ENCODE measurements at regions not wholly inside any gene's neighbourhood (a gene's known extent, or its start where the extent isn't known, plus 50 kb on each side); places are given as distances from the start of the nearest gene placed in this dataset.

DNA sequence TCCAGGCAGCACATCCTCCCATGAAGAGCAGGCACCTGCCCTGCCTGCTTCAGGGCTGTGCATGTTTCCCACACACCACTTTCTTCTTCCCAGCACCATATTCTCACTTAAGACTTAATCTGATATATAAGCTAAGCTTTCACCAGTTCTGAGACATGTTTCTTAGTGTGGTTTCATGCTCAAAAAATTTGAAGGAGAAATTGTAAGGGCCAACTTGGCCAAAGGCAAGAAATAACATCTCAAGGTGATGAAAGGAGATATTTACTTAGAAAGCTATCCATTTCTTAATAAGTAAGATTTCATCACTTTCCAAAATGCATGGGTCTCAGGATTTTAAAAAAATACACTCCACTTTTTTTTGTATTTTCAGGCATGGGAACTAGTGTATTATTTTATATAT is 468.1 kb upstream of the AKR1E2 start (continued):
- TF ChIP-seq ZNF76 (CRISPR knock-in tag; IDR thresholded peaks at IDR 0.05; ENCODE audit: borderline replicate concordance) (no peak), FIP1L1 (IDR thresholded peaks at IDR 0.05; ENCODE audit: low read depth, low read length, poor library complexity, severe bottlenecking) (no peak)

DNA sequence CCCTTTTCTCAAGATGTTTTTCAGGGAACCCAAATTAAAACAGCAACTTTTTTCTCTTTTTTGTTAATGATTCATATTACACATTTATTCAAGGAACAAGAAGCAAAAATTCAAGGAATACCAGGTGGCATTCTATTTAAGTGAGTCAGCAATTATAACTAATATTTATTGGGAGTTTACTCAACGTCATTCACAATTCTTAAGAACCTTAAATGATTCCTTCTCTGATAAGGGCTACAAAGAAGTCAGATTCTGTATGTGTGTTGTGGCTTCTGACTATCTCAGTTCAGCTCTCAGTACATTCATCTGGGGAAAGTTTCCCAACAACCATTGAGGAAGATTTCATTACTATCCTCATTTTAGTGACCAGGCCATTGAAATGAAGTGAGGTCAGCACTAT is 470.7 kb upstream of the AKR1E2 start:
- FAIRE-seq: no peak
- no peak overlapping the region for H3K4me3 ChIP-seq
- no peak overlapping the region for H3K9ac ChIP-seq (ENCODE audit: insufficient read depth in 1 of 2, low read depth in 2 of 2, low read length in 2 of 2)
- H3K4me1 ChIP-seq (replicated peaks in 1 of 2; ENCODE audit: control insufficient read depth in 2 of 2, insufficient read depth in 2 of 2, low read length in 2 of 2): no peaks in the 10 kb centered on the region
- no peaks in the 10 kb centered on the region for H3K36me3 ChIP-seq (ENCODE audit: control insufficient read depth, insufficient read depth, low read length)
- H3K9me1 ChIP-seq (ENCODE audit: control insufficient read depth, insufficient read depth, low read length): no peaks in the 10 kb centered on the region
- no peak for ATAC-seq
- in situ Hi-C loops (cut with MboI) (no loop called here), intact Hi-C loops (cut with micrococcal nuclease) (no loop called here)
- no peak overlapping the region for H3K4me2 ChIP-seq (ENCODE audit: insufficient read depth, low read length)
- no TSS peak for BruUV-seq (replicated peaks)
- H3K27me3 ChIP-seq (ENCODE audit: control insufficient read depth in 2 of 2, insufficient read depth in 2 of 2, low read length in 2 of 2): no peaks in the 10 kb centered on the region
- 6% methylated on average over 1 of the region's 1 CpG for WGBS (ENCODE audit: insufficient coverage, low coverage, missing lambda C conversion rate)
- no peaks in the 10 kb centered on the region for H3K79me2 ChIP-seq (ENCODE audit: control insufficient read depth, insufficient read depth, low read length)
- H4K20me1 ChIP-seq (replicated peaks; ENCODE audit: control insufficient read depth, insufficient read depth, low read length): no peaks in the 10 kb centered on the region
- no peak overlapping the region for H2AFZ ChIP-seq (ENCODE audit: low read depth, low read length)
- ChIA-PET CTCF (ENCODE audit: low intra/inter-chr PET ratio) (no interaction called here), POLR2A (no interaction called here)
- no peak overlapping the region for H3K27ac ChIP-seq (ENCODE audit: extremely low read depth, low read depth, low read length)
- no peak for DNase-seq (ENCODE audit: extremely low read depth in 1 of 4, low spot score in 3 of 4)
- H3K9me3 ChIP-seq (replicated peaks; ENCODE audit: control insufficient read depth, insufficient read depth, low read depth, low read length): no peaks in the 10 kb centered on the region
- no peak for TF ChIP-seq RFX7 (CRISPR knock-in tag; IDR thresholded peaks at IDR 0.05)
- peak; percentile 53; the same call in 1 of the 2 replicates for TF ChIP-seq ZNF316 (IDR thresholded peaks at IDR 0.05)
- peak; percentile 29; the same call in 1 of the 2 replicates for TF ChIP-seq MAFG (tag; conservative IDR thresholded peaks at IDR 0.05)
- no peak for TF ChIP-seq THRAP3 (IDR thresholded peaks at IDR 0.05; ENCODE audit: borderline replicate concordance)
- no peak for TF ChIP-seq PHF20 (IDR thresholded peaks at IDR 0.05; ENCODE audit: partially characterized antibody)
- TF ChIP-seq, protein P1, sequence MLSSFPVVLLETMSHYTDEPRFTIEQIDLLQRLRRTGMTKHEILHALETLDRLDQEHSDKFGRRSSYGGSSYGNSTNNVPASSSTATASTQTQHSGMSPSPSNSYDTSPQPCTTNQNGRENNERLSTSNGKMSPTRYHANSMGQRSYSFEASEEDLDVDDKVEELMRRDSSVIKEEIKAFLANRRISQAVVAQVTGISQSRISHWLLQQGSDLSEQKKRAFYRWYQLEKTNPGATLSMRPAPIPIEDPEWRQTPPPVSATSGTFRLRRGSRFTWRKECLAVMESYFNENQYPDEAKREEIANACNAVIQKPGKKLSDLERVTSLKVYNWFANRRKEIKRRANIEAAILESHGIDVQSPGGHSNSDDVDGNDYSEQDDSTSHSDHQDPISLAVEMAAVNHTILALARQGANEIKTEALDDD (IDR thresholded peaks at IDR 0.05): no peak
- TF ChIP-seq TAF15 (IDR thresholded peaks at IDR 0.05; ENCODE audit: low read depth, low read length): no peak
- no peak for TF ChIP-seq TRIM28 (IDR thresholded peaks at IDR 0.05)
- TF ChIP-seq, protein P2, sequence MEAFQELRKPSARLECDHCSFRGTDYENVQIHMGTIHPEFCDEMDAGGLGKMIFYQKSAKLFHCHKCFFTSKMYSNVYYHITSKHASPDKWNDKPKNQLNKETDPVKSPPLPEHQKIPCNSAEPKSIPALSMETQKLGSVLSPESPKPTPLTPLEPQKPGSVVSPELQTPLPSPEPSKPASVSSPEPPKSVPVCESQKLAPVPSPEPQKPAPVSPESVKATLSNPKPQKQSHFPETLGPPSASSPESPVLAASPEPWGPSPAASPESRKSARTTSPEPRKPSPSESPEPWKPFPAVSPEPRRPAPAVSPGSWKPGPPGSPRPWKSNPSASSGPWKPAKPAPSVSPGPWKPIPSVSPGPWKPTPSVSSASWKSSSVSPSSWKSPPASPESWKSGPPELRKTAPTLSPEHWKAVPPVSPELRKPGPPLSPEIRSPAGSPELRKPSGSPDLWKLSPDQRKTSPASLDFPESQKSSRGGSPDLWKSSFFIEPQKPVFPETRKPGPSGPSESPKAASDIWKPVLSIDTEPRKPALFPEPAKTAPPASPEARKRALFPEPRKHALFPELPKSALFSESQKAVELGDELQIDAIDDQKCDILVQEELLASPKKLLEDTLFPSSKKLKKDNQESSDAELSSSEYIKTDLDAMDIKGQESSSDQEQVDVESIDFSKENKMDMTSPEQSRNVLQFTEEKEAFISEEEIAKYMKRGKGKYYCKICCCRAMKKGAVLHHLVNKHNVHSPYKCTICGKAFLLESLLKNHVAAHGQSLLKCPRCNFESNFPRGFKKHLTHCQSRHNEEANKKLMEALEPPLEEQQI (IDR thresholded peaks at IDR 0.05): no peak
- TF ChIP-seq, protein P3, sequence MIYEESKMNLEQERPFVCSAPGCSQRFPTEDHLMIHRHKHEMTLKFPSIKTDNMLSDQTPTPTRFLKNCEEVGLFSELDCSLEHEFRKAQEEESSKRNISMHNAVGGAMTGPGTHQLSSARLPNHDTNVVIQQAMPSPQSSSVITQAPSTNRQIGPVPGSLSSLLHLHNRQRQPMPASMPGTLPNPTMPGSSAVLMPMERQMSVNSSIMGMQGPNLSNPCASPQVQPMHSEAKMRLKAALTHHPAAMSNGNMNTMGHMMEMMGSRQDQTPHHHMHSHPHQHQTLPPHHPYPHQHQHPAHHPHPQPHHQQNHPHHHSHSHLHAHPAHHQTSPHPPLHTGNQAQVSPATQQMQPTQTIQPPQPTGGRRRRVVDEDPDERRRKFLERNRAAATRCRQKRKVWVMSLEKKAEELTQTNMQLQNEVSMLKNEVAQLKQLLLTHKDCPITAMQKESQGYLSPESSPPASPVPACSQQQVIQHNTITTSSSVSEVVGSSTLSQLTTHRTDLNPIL (CRISPR knock-in tag; IDR thresholded peaks at IDR 0.05): no peak
- no peak for TF ChIP-seq PRPF4 (IDR thresholded peaks at IDR 0.05; ENCODE audit: insufficient read depth, low read depth, low read length, poor library complexity, severe bottlenecking)
- TF ChIP-seq, protein P4, sequence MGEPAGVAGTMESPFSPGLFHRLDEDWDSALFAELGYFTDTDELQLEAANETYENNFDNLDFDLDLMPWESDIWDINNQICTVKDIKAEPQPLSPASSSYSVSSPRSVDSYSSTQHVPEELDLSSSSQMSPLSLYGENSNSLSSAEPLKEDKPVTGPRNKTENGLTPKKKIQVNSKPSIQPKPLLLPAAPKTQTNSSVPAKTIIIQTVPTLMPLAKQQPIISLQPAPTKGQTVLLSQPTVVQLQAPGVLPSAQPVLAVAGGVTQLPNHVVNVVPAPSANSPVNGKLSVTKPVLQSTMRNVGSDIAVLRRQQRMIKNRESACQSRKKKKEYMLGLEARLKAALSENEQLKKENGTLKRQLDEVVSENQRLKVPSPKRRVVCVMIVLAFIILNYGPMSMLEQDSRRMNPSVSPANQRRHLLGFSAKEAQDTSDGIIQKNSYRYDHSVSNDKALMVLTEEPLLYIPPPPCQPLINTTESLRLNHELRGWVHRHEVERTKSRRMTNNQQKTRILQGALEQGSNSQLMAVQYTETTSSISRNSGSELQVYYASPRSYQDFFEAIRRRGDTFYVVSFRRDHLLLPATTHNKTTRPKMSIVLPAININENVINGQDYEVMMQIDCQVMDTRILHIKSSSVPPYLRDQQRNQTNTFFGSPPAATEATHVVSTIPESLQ (CRISPR knock-in tag; IDR thresholded peaks at IDR 0.05): no peak
- no peak for TF ChIP-seq TSC22D4 (tag; IDR thresholded peaks at IDR 0.05)
- TF ChIP-seq, protein P5, sequence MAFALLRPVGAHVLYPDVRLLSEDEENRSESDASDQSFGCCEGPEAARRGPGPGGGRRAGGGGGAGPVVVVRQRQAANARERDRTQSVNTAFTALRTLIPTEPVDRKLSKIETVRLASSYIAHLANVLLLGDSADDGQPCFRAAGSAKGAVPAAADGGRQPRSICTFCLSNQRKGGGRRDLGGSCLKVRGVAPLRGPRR (CRISPR knock-in tag; IDR thresholded peaks at IDR 0.05): no peak

Data from K562 (cell line).